GM21515 (cell line): ENCODE measurements at regions not wholly inside any gene's neighbourhood (a gene's known extent, or its start where the extent isn't known, plus 50 kb on each side); places are given as distances from the start of the nearest gene placed in this dataset.

ENCODE experiments used
- ATAC-seq: cut with Tn5 transposase; IDR thresholded peaks from one replicate; pipeline ENCODE4 v1.9.1; 2021; ENCODE audit not compliant: unreplicated experiment

DNA sequence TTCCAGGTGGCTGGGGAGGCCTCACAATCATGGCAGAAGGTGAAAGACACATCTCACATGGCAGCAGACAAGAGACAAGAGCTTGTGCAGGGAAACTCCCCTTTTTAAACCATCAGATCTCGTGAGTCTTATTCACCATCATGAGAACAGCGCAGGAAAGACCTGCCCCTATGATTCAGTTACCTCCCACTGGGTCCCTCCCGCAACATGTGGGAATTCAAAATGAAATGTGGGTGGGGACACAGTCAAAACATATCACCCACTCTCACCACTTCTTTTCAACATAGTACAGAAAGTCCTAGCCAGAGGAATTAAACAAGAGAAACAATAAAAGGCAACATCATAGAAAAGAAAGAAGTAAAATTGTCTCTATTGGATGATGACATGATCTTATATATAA, 223.4 kb upstream of the SLC24A2 start:
- ATAC-seq: no peak

DNA sequence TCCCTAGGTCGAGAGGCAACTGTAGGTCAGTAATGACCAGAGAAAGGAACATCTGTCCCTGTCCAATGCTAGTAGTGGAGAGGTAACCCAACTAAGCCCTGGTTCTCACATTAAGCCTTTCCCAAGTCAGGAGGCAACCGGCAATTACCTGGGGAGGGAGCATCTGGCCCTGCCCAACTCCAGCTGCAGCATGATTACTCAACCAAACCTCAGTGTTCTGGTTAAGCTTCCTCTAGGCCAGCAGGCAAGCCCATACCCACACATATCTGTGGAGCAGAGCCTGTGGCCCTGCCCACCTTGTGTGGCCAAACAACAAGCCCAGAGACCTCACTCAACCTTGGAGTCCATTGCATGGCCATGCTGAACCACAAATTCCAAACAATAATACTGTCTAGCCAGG, 220.8 kb upstream of the SLC24A2 start:
- ATAC-seq: no peak

DNA sequence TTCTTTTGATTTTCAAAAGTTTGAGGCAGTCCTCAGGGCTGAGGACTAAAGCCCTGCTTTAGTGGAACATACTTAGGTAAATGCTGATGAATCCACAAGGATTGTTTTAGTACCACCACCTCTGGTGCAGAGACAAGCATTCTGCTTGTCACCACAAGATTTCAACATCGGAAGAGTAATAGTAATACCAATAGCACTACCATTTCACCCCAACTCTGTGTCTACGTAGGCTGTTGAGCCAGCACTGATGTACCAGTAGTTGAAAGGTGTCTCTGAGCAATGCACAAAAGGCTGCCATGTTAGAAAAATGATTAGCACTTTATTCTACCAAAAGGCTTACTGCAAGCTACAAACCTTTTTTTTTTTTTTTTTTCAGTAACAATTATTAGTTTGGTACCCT, 213.2 kb upstream of the SLC24A2 start:
- ATAC-seq: no peak

DNA sequence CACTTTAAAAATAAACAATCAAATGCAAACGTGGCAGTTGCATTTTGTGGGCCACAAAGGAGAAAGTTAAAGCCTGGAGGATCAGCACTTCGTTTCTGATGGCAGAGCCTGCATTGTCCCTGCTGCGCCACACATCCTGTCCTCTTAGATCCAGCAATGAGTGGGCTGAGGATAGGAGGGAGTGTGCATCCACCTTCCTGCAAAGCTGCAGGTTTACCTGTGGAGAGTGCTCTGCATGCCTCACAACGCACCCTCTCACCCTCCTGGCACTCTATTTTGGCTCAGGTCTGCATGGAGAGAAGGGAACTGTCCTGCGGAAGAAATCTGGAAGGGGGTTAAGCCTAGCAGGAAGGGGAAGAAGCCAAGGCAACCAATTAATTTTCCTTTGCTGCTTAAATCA, 212.2 kb upstream of the SLC24A2 start:
- ATAC-seq: no peak

- ATAC-seq: peak; percentile 79
Observed at GRCh38 chr9:19999491-20000057, 210.7 kb upstream of the SLC24A2 start.

GRCh38 chr9:19998823-19999455, 210.1 kb upstream of the SLC24A2 start:
- peak; percentile 43 for ATAC-seq

- ATAC-seq: no peak
Observed at GRCh38 chr9:19998153-19998552, 209.3 kb upstream of the SLC24A2 start.

DNA sequence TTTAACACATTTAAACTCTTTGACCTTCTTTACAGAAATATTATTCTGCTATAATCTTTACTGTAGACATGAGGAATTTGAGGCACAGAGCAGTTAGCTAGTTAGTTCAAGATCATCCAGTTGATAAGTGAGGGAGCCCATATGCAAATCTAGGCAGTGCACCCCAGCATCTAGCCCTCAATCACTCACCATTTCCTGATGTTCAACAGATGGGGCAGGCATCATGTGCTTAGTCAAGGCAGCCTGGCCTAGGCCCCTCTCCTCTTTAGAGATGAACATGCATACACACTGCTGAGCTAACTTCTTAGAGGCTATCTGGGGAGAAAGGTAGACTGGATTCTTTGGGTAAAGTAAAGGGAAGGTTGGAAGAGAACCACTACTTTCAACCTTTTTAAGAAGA, 206.8 kb upstream of the SLC24A2 start:
- no peak for ATAC-seq

DNA sequence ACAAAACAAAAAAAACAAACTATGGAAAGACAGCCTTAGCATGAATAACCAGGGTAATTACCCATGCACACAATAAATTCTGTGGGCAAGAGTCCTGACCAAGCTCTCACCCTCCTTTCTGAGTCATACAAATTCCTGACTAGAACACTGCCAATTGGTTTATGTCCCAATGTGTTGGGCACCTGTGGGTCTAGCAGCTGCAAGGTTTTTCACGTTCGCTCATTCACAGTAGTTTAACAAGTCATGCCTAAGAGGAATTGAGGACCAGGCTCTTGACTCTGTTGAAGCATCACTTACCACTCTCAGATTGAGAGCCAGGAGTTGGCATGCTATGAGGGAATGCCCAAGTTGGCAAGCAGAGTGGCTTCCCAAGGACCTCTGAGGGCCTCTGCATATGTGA, 205.5 kb upstream of the SLC24A2 start:
- no peak for ATAC-seq

DNA sequence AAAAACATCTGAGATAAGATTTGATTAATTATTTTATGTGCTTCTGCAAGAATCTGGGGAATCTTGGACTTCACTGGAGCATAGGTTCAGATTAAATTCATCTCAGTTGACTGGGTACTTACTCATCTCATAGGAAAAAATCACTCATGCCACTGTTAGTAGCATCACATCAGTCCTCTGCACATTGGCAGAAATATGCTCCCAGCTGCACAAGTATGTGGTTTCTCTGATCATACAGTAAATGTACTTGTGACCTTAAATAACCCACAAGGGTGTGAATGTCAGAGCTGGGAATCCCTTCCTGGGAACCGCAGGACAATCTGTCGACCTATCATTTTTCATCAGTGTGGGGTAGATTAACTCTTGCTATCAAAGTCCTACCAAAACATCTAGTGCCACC, 203.7 kb upstream of the SLC24A2 start:
- ATAC-seq: no peak

GRCh38 chr9:19989213-19989612, 200.4 kb upstream of the SLC24A2 start:
- no peak for ATAC-seq

- ATAC-seq: no peak
Observed at GRCh38 chr9:19988281-19988680, 199.4 kb upstream of the SLC24A2 start.

- ATAC-seq: no peak
Observed at GRCh38 chr9:19985081-19985480, 196.2 kb upstream of the SLC24A2 start.

- ATAC-seq: no peak
Observed at GRCh38 chr9:19976226-19976625, 187.4 kb upstream of the SLC24A2 start.

- ATAC-seq: no peak
Observed at GRCh38 chr9:19975499-19975898, 186.7 kb upstream of the SLC24A2 start.

- no peak for ATAC-seq
Observed at GRCh38 chr9:19969721-19970120, 180.9 kb upstream of the SLC24A2 start.

DNA sequence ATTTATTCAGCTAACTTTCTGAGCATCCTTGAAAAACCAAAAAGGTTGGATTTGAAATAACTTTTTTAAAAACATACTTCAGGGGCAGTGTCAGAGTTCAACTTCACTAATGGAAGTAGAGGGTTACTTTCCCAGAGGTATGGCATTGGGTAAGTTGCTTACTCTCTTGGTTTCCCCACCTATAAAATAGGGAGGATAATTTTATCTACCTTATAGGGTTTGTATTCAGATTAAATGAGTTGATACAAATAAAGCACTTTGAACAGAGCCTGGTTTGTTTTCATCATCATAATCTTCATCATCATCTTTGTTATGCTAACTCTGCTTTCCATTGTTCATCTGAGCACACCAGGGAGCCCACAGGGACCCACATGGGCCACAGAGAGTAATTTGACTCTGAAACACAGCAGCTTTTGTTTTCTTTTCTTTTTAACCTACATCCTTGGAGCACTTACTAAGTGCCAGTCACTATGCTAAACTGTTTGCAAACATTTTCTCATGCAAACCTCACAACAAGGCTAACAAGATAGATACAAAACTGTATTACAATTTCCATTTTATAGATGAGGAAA, 179.1 kb upstream of the SLC24A2 start:
- no peak for ATAC-seq

GRCh38 chr9:19967216-19967887, 178.5 kb upstream of the SLC24A2 start:
- ATAC-seq: no peak

DNA sequence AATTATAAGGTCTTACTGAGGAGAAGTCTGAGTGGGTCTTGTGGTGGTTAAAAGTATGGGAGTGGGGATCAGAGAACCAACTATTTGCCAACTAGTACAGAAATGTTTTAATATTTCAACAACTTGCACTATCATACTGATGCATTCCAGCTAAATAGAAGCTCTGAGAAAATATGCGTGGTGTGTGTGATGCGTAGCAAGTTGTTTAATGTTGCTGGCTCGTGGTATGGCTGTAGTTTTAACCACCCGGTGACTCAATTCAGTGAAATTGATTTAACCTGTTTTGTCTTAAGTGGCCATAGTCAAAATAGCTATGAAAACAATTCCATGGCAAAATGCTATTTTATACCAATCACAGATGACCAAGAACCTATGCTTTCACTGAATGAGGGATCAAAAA, 176.5 kb upstream of the SLC24A2 start:
- no peak for ATAC-seq

GRCh38 chr9:19947996-19948395, 159.2 kb upstream of the SLC24A2 start:
- no peak for ATAC-seq

DNA sequence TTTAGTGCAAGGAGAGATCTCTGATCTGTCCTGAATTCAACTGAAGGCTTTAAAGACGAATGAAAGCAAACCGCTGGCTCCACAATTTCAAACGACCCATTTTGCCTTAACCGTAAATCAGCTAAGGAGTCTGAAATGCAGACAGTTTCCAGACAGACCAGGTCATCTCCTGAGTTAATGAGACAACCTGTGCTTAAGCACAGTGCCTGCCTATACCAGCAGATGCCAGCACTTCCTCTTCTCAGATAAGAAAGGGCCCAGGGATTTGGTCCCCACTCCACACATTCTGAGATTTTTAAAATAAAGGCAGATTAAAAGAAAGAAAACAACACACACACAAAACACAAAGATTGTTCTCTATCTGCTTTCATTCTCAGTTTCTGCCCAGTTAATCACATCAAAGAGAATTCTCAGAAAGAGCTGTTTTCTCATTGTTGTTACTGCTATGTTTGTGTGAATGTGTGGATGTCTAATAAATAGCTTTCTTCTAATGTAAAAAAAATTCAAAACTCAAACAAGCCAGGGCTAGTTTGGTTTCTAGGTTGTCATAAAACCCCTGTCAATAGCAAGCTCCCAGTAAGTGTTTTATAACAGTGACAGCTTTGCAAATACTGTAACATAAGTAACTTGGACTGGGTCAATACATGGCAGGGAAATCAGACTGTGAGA, 157.7 kb upstream of the SLC24A2 start:
- no peak for ATAC-seq

DNA sequence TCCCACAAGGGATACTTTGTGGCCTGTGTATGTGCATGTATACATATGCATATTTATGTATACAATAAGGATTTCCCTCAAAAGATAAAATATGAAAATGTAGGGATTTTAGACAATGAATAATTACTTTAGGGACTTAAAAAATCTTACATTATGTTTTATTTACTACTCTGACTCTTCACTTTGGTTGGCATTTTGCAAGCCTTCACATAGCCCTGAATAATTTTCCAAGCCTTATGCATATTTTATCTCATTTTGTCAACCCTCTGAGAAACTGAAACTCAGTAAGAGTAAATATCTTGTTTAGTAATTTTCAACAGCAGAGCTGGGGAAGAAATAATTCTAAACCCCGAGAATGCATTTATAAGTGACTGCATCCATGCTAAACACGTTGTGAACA, 153.0 kb upstream of the SLC24A2 start:
- no peak for ATAC-seq
